ENCODE measurements at regions not wholly inside any gene's neighbourhood (a gene's known extent, or its start where the extent isn't known, plus 50 kb on each side); places are given as distances from the start of the nearest gene placed in this dataset.

- TF ChIP-seq POLR2AphosphoS5 (IDR thresholded peaks at IDR 0.05; ENCODE audit: borderline replicate concordance, low read depth, low read length) (no peak), EZH2 (IDR thresholded peaks at IDR 0.05) (no peak), FOXP2 (optimal IDR thresholded peaks at IDR 0.05; ENCODE audit: control extremely low read depth, extremely low read length, insufficient read depth) (no peak)
These were observed 84.4 kb upstream of the KCNMB2 start for GRCh38 chr3:178451799-178452198.

All from SK-N-MC (cell line).